ENCODE measurements at regions not wholly inside any gene's neighbourhood (a gene's known extent, or its start where the extent isn't known, plus 50 kb on each side); places are given as distances from the start of the nearest gene placed in this dataset.
A peak's percentile ranks its signal among the peaks of the same experiment; 100 is the strongest.
"Not testable (repeated sequence)": the region's sequence is repeated elsewhere in the genome, so short reads cannot be mapped to it uniquely, and the experiment has no call there.

DNA sequence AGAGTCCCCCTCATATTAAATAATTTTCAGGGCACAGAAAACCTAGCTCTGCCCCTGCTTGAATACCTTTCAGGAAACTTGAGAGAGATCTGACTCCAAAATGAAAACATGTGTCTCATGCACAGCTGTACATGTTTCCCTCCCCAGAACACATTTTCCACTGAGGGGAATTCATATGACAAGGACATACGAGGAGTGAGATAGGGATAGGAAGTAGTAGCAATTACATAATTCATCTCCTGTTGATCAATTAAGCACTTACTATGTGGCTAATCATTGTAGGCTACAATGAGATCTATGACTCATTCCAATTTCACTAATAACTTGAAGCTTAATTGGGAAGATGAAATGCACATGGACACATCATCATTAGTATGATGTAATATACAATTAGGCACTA lies 302.1 kb downstream of the PCDH11X start:
- not testable (repeated sequence) for DNase-seq (ENCODE audit: low spot score)

- not testable (repeated sequence) for DNase-seq (ENCODE audit: low spot score)
Observed at GRCh38 chrX:92090756-92091155, 311.6 kb downstream of the PCDH11X start.

DNA sequence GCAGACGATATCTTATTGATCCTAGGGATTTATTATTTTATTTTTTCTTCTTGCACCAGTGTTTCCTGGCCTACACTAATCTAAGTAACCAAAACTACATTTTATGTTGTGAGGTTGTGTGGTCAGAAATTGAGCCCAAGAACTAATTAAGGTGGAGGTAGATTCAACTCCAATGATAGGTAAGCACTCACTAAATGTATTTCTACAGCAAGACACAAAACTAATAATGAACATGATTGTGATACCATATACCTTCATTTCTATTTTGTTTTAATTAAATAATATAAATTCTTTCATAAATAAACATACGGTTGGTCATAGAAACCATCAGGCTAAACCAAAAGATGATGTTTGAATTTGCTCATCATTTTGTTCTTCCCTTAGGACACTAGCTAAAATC lies 319.0 kb downstream of the PCDH11X start:
- not testable (repeated sequence) for DNase-seq (ENCODE audit: low spot score)

- DNase-seq (ENCODE audit: low spot score) = not testable (repeated sequence)
Observed at GRCh38 chrX:92100095-92100494, 320.9 kb downstream of the PCDH11X start.

- DNase-seq (ENCODE audit: low spot score) = not testable (repeated sequence)
Observed at GRCh38 chrX:92105693-92106092, 326.5 kb downstream of the PCDH11X start.

DNA sequence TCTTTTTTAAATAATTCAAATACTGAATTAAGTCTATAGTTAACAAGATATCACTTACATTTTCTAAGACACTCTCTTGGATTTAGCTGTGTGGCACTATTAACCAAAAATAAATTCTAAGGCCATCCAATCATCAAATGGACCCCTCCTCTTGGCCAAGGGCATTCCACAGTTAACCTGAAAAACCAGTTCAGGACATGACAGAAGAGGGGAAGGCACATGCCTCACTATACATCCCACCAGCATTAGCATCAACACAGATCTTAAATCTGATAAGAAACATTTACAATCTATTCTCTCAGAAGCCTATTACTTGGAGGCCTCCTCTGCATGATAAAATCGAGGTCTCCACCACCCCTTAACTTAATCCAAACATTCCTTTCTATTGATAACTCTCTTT lies 327.5 kb downstream of the PCDH11X start:
- not testable (repeated sequence) for DNase-seq (ENCODE audit: low spot score)

GRCh38 chrX:92110410-92110911 lies 331.3 kb downstream of the PCDH11X start:
- DNase-seq (ENCODE audit: low spot score) = not testable (repeated sequence)

DNA sequence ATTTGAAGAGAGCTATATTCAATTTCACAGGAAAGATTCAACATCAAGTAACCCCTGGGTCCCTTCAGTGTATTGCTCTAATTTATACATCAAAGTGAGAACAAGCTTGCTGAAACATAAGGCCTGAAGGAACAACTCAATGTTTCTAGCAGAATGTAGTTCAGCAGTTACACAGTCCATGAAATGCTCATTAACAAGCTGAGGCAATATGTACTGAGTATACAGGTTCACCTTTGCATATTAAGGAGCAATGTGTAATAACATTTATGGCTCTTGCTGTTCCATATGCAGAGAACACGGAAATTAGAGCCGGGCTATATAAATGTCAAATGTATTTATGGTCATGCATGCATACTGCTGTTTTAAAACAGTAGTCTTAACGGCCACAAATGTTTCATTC lies 338.5 kb downstream of the PCDH11X start:
- DNase-seq (ENCODE audit: low spot score) = not testable (repeated sequence)

DNA sequence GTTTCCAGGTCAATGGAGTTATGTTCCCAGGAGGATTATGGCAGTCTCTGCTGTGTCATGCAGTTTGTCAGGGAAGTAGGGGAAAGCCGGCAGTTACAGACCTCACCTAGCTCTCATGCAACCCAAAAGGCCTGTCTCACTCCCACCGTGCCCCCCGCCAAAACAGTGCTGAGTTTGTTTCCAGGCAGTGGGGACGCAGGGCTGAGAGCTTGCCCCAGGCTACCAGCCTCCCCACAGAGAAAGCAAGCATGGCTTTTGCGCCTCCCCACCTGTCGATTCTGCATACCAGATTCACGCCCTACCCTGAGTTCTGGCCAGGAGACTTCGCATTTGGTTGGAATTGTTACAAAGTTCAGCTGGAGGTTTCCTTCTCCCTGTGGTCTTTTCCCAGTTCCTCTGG lies 383.9 kb downstream of the PCDH11X start:
- DNase-seq (ENCODE audit: low spot score) = not testable (repeated sequence)

- no peak for DNase-seq (ENCODE audit: low spot score)
Observed at GRCh38 chrX:92209936-92210335, 430.8 kb downstream of the PCDH11X start.

DNA sequence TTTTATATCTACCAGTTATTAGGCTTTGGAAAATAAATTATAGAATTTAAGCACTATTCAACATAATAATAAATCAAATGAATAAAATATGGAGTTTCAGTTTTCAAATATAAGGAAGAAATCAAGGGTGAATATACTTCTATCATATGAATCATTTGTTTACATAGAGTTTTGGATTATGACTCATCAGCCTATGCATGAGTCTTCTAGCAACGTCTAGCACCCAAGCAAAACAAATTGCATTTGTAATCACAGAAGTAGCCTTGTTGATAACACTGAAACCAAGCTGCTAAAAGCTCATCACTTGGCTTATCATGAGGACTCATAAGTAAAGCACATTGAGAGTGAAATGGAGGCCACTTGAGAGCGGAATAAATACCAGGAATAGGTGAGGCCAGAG lies 434.6 kb downstream of the PCDH11X start:
- DNase-seq (ENCODE audit: low spot score) = no peak

DNA sequence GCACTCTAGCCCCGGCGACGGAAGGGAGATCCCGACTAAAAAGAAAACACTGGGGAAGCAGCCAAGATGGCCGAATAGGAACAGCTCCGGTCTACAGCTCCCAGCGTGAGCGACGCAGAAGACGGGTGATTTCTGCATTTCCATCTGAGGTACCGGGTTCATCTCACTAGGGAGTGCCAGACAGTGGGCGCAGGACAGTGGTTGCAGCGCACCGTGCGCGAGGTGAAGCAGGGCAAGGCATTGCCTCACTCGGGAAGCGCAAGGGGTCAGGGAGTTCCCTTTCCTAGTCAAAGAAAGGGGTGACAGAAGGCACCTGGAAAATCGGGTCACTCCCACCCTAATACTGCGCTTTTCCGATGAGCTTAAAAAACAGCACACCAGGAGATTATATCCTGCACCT lies 435.8 kb downstream of the PCDH11X start:
- DNase-seq (ENCODE audit: low spot score) = not testable (repeated sequence)

- DNase-seq (ENCODE audit: low spot score) = no peak
Observed at GRCh38 chrX:92224406-92224805, 445.2 kb downstream of the PCDH11X start.

GRCh38 chrX:92230628-92231027 lies 451.5 kb downstream of the PCDH11X start:
- DNase-seq (ENCODE audit: low spot score) = no peak

DNA sequence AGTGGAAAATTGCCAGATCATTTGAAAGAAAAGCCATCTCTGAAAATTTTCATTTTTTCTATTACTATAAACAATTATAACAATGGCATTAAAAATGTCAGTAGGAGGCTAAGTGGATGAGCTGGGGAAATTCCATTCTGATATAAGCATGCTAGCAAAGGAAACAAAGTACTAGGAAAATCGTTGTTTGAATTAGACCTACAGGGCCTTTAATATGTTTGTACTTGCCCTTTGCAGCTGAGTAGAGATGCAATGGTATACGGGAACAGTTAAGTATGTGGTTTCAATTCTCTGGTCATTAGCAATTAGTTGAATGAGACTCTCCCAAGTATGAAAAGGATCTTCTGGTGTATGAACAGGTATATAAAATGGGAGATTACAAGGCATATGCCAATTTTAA lies 452.2 kb downstream of the PCDH11X start:
- no peak for DNase-seq (ENCODE audit: low spot score)

- peak; percentile 11 for DNase-seq (ENCODE audit: low spot score)
Observed at GRCh38 chrX:92232182-92232581, 453.0 kb downstream of the PCDH11X start.

- DNase-seq (ENCODE audit: low spot score) = no peak
Observed at GRCh38 chrX:92241249-92241648, 462.1 kb downstream of the PCDH11X start.

- no peak for DNase-seq (ENCODE audit: low spot score)
Observed at GRCh38 chrX:92247076-92247475, 467.9 kb downstream of the PCDH11X start.

- no peak for DNase-seq (ENCODE audit: low spot score)
Observed at GRCh38 chrX:92249125-92249524, 469.9 kb downstream of the PCDH11X start.

GRCh38 chrX:92260102-92260501 lies 480.9 kb downstream of the PCDH11X start:
- no peak for DNase-seq (ENCODE audit: low spot score)

GRCh38 chrX:92270936-92271855 lies 492.0 kb downstream of the PCDH11X start:
- DNase-seq (ENCODE audit: low spot score) = no peak

- not testable (repeated sequence) for DNase-seq (ENCODE audit: low spot score)
Observed at GRCh38 chrX:92278556-92278955, 499.4 kb downstream of the PCDH11X start.

DNA sequence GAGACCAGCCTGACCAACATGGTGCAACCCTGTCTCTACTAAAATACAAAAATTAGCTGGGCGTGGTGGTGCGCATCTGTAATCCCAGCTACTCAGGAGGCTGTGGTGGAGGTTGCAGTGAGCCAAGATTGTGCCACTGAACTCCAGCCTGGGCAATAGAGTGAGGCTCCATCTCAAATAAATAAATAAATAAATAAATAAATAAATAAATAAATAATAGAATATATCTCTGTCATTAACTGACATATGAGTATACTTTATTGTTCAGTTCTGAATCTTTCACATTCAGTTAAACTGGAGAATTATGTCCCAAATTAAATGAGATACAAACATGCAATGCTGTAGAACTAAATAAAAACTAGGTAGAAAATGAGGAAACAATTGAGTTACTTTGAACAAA lies 501.2 kb downstream of the PCDH11X start:
- not testable (repeated sequence) for DNase-seq (ENCODE audit: low spot score)

DNA sequence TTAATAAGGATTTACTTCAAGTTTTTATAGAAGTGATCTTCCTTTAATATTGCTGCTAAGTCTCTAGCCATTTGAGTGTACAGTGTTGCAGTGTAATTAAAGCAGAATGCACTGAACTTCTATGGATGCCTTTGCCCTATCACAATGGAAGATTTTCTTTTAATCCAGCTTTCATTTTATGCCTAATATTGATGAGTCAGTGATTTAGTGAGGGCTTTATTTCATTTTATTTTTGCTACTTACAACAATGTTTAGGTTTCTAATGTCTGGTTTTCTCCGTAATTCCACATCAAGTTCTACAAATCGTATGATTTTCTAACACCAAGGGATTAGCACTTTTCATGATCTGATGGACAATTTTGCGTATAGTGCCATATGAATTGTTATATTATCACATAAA lies 504.1 kb downstream of the PCDH11X start:
- no peak for DNase-seq (ENCODE audit: low spot score)
